HG03469 (cell line): ENCODE measurements at regions not wholly inside any gene's neighbourhood (a gene's known extent, or its start where the extent isn't known, plus 50 kb on each side); places are given as distances from the start of the nearest gene placed in this dataset.

Source experiments
- ATAC-seq: cut with Tn5 transposase; IDR thresholded peaks from one replicate; pipeline ENCODE4 v1.9.1; 2021; ENCODE audit warnings: mild to moderate bottlenecking, moderate library complexity, moderate number of reproducible peaks; ENCODE audit not compliant: unreplicated experiment

DNA sequence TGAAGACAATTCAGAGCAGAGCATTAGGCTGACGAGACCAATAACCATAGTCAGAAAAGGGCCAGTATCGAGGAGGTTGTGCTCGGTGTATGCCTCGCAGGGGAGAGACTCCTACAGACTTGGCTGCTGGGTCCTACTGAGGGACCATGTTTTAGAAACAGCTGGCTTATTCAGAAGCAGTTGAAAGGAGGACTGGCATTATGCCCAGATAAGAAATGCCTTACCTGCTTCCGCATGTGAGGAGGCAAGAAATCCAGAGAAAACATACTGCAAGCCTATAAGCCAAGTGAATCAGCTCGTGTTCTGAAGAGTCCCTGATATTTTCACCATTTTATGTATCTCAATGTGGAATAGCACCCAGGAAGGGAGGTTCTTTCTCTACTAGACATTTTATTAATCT lies 434.7 kb downstream of the GRB14 start:
- ATAC-seq: no peak

GRCh38 chr2:164182116-164182627 lies 439.1 kb downstream of the GRB14 start:
- no peak for ATAC-seq

DNA sequence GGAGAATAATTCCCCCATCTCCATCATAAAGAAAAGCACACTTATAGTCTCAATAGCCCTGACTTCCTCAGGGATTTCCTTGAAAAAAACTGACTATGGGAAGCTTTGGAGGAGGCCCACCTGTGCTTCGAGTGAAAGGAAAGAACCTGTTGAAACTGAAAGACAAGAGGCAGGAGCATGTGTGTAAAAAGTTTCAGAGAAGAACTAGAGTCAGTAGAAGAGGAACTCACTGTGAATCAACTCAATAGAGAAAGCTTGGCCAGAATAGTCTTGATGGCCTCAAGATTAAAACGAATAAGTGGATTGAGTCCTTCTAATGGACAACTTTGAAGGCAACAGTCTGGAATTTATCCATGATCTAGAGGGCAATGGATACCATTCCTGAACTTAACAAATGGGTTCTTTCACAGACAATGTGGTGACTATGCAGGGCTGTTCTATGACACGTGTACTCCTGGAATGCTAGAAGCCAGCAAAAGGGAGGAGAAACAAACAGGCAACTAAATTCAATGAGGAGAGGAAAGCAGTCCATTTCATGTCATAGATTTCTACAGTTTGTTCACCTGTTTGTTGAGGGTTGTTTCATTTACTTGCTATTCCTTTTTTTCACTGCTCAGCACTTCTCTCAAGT lies 442.3 kb downstream of the GRB14 start:
- ATAC-seq: no peak

DNA sequence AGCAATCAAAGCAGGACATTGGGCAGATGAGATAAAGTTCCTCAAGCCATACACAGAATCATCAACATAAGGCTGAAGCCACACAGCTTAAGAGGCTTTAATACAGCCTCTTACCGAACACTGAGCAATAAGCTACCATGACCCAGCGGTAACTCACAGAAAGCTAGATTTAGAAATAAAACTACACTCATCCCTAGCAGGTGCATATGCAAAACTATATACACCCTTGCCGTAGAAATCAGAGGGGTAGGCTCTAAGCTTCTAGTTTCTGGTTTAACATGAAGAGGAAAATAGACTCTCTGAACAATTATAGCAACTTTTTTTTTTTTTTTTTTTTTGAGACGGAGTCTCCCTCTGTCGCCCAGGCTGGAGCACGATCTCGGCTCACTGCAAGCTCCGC lies 428.8 kb upstream of the FIGN start:
- no peak for ATAC-seq

GRCh38 chr2:164155558-164155957 lies 419.8 kb upstream of the FIGN start:
- ATAC-seq: no peak

DNA sequence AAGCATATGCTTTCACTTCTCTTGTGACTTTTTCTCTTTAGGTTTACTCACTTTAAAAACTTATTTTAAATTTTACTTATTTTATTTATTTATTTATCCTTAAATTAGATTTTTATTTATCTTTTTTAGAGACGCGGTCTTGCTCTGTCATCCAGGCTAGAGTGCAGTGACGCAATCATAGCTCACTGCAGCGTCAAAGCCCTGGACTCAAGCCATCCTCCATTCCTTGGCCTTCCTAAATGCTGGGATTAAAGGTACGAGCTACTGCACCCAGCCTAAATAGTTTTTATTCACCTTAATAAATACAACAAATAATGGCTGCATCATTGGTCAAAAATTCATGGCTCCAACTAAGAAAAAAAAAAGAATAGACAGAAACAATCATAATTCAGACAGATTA lies 415.7 kb upstream of the FIGN start:
- no peak for ATAC-seq

GRCh38 chr2:164150604-164151003 lies 414.8 kb upstream of the FIGN start:
- no peak for ATAC-seq

DNA sequence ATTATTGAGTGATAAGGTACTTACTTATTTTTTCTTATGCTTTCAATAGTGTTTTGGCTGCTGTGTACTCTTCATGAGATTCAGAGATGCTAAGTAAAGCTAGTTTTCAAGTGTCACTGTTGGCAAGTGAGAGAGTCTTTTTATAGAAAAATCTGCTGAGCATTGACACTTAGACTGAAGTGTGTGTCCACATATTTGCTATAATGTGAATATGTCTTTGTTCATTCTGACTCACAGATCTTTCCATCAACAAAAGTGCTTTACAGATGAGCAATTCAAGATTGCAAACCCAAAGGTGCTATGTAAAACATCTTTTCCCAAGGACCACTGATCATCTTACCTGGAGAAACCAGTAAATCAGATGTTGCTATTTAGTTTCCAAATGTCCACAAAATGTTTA lies 410.6 kb upstream of the FIGN start:
- no peak for ATAC-seq

GRCh38 chr2:164145093-164145987 lies 409.5 kb upstream of the FIGN start:
- no peak for ATAC-seq

- ATAC-seq: no peak
These were observed 407.5 kb upstream of the FIGN start for GRCh38 chr2:164143183-164143930.

DNA sequence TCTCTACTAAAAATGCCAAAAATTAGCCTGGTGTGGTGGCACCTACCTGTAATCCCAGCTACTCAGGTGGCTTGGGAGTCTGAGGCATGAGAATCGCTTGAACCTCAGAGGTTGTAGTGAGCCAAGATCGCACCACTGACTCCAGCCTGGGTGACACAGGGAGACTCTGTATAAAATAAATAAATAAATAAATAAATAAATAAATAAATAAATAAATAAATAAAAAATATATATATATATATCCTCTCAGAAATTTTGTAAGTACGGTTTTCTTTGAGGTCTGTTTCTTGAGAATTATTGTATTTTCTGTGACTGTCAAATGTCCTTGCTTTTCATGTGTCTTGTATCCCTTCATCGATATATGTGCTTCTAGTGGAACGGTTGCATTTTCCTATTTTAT lies 406.9 kb upstream of the FIGN start:
- ATAC-seq: no peak

GRCh38 chr2:164141271-164141670 lies 405.5 kb upstream of the FIGN start:
- no peak for ATAC-seq

DNA sequence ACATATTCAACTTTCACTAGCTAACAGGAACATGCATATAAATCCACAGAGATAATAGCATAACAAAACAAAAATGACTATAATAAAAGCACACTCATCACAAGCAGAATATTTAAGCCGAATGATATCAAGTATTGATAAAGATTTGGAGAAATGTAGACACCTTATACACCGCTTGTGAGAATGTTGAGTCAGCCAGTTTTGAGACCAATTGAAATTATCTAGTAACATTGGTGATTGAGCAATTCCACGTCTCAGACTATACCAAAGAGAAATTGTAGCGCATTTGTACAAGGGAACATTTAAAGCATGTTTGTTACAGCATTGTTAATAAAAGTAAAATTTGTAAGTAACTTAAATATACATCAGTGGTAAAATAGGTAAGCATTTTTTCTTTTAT lies 402.9 kb upstream of the FIGN start:
- ATAC-seq: no peak

DNA sequence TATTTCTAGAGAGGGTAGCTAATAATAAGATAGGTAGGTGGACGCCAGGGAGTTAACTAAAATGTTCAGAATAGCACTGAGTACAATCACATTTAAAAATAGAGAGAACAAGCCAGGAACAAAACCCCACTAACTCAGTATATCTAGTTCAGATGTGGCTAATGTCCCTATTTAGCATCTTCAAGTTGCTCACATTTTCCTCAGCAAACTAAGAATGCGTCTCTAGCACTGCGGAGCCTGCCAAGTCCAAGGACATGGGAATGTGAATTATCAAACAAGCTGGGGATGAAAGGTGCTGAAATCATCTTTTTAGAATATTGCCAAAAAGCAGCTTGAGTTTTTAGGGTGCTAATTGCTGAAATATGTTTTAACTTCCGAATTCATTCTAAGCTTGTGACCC lies 398.5 kb upstream of the FIGN start:
- ATAC-seq: no peak

- no peak for ATAC-seq
These were observed 392.2 kb upstream of the FIGN start for GRCh38 chr2:164127971-164128527.

DNA sequence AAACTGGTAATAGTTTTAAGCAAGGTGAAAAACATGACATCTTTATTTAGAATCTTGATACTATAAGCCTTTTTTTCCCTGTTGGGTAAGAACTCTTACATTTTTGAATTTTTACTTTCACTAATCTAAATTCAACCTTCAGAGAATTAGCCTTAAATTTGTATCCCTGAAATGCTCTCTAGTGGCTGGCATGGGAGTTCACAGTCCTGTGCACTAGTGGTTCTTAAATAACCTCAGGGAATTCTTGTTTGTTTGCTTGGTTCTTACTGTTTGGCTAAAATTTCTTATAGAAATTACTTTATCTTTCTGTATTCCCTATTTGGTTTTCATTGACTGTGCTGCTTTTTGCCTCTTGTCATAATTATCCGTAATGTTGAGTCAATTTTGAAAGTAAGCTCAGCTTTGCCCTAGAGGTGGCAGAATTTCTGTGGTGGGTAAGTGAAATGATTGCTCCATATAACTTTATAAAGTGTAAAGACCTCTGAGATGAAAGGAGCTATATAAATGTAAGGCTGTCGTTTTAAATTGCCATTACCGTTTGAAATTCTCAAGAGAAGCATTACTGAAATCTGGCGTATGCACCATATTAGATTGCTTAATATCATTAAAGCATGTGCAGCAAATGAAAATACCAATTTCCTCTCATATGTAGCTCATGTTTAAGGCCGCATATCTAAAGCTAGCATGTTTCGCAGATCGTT lies 391.3 kb upstream of the FIGN start:
- no peak for ATAC-seq

- no peak for ATAC-seq
These were observed 380.0 kb upstream of the FIGN start for GRCh38 chr2:164115806-164116205.

DNA sequence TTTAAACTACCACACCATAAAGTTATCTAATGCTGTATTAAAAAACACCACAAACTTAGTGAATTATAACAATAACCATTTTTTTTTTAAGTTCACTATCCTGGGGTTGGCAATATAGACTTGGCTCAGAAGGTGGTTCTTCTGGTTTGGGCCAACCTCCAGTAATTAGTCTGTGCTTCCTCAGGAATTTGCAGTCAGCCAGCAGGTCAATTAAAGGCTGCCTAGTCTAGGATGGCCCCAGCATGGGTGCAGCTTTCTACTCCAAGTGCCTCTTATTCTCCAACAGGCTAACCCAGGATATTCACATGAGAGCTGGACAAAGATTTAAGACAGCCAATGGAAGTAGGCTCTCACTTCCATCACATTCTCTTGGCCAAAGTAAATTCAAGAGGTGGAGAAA lies 379.1 kb upstream of the FIGN start:
- ATAC-seq: no peak

GRCh38 chr2:164112105-164112504 lies 376.3 kb upstream of the FIGN start:
- no peak for ATAC-seq

- ATAC-seq: no peak
These were observed 374.7 kb upstream of the FIGN start for GRCh38 chr2:164110515-164110914.

- ATAC-seq: no peak
These were observed 373.2 kb upstream of the FIGN start for GRCh38 chr2:164109006-164109405.
